ENCODE measurements at regions not wholly inside any gene's neighbourhood (a gene's known extent, or its start where the extent isn't known, plus 50 kb on each side); places are given as distances from the start of the nearest gene placed in this dataset.

- DNase-seq (ENCODE audit: low read depth, low spot score): no peak
- CTCF ChIA-PET: no interaction called here
- no peaks in the 10 kb centered on the region for H3K27me3 ChIP-seq (ENCODE audit: control insufficient read depth, insufficient read depth, low read length)
- H3K9me3 ChIP-seq (ENCODE audit: control insufficient read depth, insufficient read depth, low read length): peaks cover 26% of the 10 kb centered on the region
- POLR2A ChIA-PET: no interaction called here
- H3K27ac ChIP-seq (ENCODE audit: low read depth, low read length): no peak overlapping the region
- no peak overlapping the region for H3K4me3 ChIP-seq (ENCODE audit: low read depth, low read length)
- TF ChIP-seq CTCF (IDR thresholded peaks at IDR 0.05; ENCODE audit: low read depth, low read length): no peak
Observed at GRCh38 chr2:49772299-49772970, 618.1 kb upstream of the FSHR start.

GRCh38 chr2:49770919-49771318 is 616.6 kb upstream of the FSHR start:
- ChIA-PET CTCF (no interaction called here), POLR2A (no interaction called here)
- DNase-seq (ENCODE audit: low read depth, low spot score): no peak
- H3K27me3 ChIP-seq (ENCODE audit: control insufficient read depth, insufficient read depth, low read length): no peaks in the 10 kb centered on the region
- H3K4me3 ChIP-seq (ENCODE audit: low read depth, low read length): no peak overlapping the region
- TF ChIP-seq CTCF (IDR thresholded peaks at IDR 0.05; ENCODE audit: low read depth, low read length): no peak
- peaks cover 26% of the 10 kb centered on the region for H3K9me3 ChIP-seq (ENCODE audit: control insufficient read depth, insufficient read depth, low read length)
- no peak overlapping the region for H3K27ac ChIP-seq (ENCODE audit: low read depth, low read length)

GRCh38 chr2:49767316-49767715 is 613.0 kb upstream of the FSHR start:
- Histone ChIP-seq H3K4me3 (ENCODE audit: low read depth, low read length) (no peak overlapping the region), H3K27me3 (ENCODE audit: control insufficient read depth, insufficient read depth, low read length) (no peaks in the 10 kb centered on the region), H3K27ac (ENCODE audit: low read depth, low read length) (no peak overlapping the region), H3K9me3 (ENCODE audit: control insufficient read depth, insufficient read depth, low read length) (peaks cover 16% of the 10 kb centered on the region)
- ChIA-PET POLR2A (no interaction called here), CTCF (no interaction called here)
- no peak for TF ChIP-seq CTCF (IDR thresholded peaks at IDR 0.05; ENCODE audit: low read depth, low read length)
- no peak for DNase-seq (ENCODE audit: low read depth, low spot score)

- TF ChIP-seq CTCF (IDR thresholded peaks at IDR 0.05; ENCODE audit: low read depth, low read length): no peak
- ChIA-PET CTCF (no interaction called here), POLR2A (no interaction called here)
Observed at GRCh38 chr2:49755777-49756176, 601.5 kb upstream of the FSHR start.

GRCh38 chr2:49754381-49754780 is 600.1 kb upstream of the FSHR start:
- no peak for TF ChIP-seq CTCF (IDR thresholded peaks at IDR 0.05; ENCODE audit: low read depth, low read length)
- peaks cover 3% of the 10 kb centered on the region for H3K9me3 ChIP-seq (ENCODE audit: control insufficient read depth, insufficient read depth, low read length)
- ChIA-PET CTCF (no interaction called here), POLR2A (no interaction called here)
- no peak for DNase-seq (ENCODE audit: low read depth, low spot score)
- no peaks in the 10 kb centered on the region for H3K27me3 ChIP-seq (ENCODE audit: control insufficient read depth, insufficient read depth, low read length)
- H3K4me3 ChIP-seq (ENCODE audit: low read depth, low read length): no peak overlapping the region
- no peak overlapping the region for H3K27ac ChIP-seq (ENCODE audit: low read depth, low read length)

More at GRCh38 chr2:49755777-49756176, 601.5 kb upstream of the FSHR start:
- no peak overlapping the region for H3K4me3 ChIP-seq (ENCODE audit: low read depth, low read length)
- no peaks in the 10 kb centered on the region for H3K27me3 ChIP-seq (ENCODE audit: control insufficient read depth, insufficient read depth, low read length)
- no peak overlapping the region for H3K27ac ChIP-seq (ENCODE audit: low read depth, low read length)
- H3K9me3 ChIP-seq (ENCODE audit: control insufficient read depth, insufficient read depth, low read length): peaks cover 3% of the 10 kb centered on the region
- DNase-seq (ENCODE audit: low read depth, low spot score): no peak

All from AG04450 (cell line).